T-helper 2 cell treated with Interferon-gamma antibody and Interleukin-4, amounts not matched to agents 5 μg/mL and 100 μg/mL, for 36 hours (primary cell): ENCODE measurements at regions not wholly inside any gene's neighbourhood (a gene's known extent, or its start where the extent isn't known, plus 50 kb on each side); places are given as distances from the start of the nearest gene placed in this dataset.

Experiments
- DNase-seq: peaks from one replicate; pipeline ENCODE4 v3.0.0; 2021; ENCODE audit warnings: low spot score
- H3K27ac Mint-ChIP-seq: one replicate; pipeline ENCODE4 v1.8.0; 2021; ENCODE audit warnings: mild to moderate bottlenecking, mixed read lengths
- H3K27me3 Mint-ChIP-seq: one replicate; pipeline ENCODE4 v1.8.0; 2021; ENCODE audit warnings: low read depth, mixed read lengths
- H3K36me3 Mint-ChIP-seq: one replicate; pipeline ENCODE4 v1.8.0; 2021; ENCODE audit warnings: low read depth, mixed read lengths
- H3K4me1 Mint-ChIP-seq: one replicate; pipeline ENCODE4 v1.8.0; 2021; ENCODE audit warnings: low read depth, mixed read lengths
- H3K4me3 Mint-ChIP-seq: one replicate; pipeline ENCODE4 v1.8.0; 2022; ENCODE audit warnings: mild to moderate bottlenecking, moderate library complexity, mixed read lengths
- H3K9me3 Mint-ChIP-seq: one replicate; pipeline ENCODE4 v1.8.0; 2021; ENCODE audit warnings: mixed read lengths

DNA sequence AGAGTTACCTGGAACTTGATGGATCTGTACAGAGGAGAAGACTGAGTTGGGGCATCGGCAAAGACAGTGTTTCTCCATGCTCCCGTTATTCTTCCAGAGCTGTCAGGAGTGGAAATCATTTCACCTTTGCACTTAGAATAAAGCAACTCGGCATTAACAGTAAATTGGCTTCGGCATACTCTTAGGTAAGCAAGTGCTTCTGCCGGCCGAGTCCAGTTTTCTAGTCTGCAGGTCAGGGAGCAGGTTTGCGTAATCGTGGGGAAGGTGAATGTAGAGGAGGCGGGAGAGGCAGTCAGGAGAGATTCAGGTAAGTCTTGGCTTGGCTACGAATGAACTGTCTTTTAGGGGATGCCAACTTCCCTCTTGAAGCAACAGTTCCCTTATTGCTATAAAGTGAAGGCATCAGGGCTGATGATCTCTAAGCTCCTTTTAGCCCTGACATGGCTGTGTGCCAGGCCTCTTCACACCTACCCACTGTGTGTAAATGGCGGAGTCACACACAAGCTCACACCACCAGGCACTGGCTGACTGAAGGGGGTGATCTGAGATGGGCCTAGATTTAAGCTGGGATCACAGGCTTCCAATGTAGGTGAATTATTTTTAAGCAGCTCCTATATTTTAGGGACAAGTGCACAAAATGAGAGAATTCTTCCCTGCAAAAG, 127.1 kb downstream of the GATA3 start:
- H3K27me3 Mint-ChIP-seq: no peaks in the 10 kb centered on the region
- no peak for DNase-seq
- H3K4me1 Mint-ChIP-seq: peaks cover 16% of the 10 kb centered on the region
- peaks cover 3% of the 10 kb centered on the region for H3K36me3 Mint-ChIP-seq
- no peak overlapping the region for H3K27ac Mint-ChIP-seq
- no peak overlapping the region for H3K4me3 Mint-ChIP-seq
- no peaks in the 10 kb centered on the region for H3K9me3 Mint-ChIP-seq

DNA sequence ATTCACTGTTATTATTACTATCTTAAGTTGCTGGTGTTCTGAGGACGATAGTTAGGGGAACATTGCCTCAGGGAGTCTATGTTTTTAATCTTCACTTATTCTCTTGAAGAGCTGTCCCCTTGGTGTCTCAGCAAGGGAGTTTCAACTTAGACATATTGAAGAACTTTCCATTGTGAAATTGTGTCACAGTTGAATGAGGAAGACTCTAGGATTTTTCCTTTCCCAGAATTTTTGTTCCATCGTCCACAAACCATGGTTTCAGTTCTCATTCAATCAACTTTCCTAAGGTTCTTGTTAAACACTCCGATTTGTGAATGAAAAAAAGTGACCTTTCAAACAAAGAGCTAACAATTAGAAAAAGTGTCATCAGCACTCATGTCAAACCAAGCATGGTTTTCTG, 128.3 kb downstream of the GATA3 start:
- Mint-ChIP-seq H3K27ac (no peak overlapping the region), H3K4me1 (peaks cover 18% of the 10 kb centered on the region), H3K27me3 (no peaks in the 10 kb centered on the region), H3K36me3 (peaks cover 3% of the 10 kb centered on the region), H3K4me3 (peak overlapping the region; percentile 22), H3K9me3 (no peaks in the 10 kb centered on the region)
- no peak for DNase-seq

- Mint-ChIP-seq H3K27me3 (no peaks in the 10 kb centered on the region), H3K27ac (peak overlapping the region; percentile 46), H3K4me1 (peaks cover 22% of the 10 kb centered on the region), H3K9me3 (no peaks in the 10 kb centered on the region), H3K36me3 (peaks cover 3% of the 10 kb centered on the region), H3K4me3 (peak overlapping the region; percentile 22)
- DNase-seq: peak; percentile 16
Observed at GRCh38 chr10:8183241-8183704, 128.8 kb downstream of the GATA3 start.

DNA sequence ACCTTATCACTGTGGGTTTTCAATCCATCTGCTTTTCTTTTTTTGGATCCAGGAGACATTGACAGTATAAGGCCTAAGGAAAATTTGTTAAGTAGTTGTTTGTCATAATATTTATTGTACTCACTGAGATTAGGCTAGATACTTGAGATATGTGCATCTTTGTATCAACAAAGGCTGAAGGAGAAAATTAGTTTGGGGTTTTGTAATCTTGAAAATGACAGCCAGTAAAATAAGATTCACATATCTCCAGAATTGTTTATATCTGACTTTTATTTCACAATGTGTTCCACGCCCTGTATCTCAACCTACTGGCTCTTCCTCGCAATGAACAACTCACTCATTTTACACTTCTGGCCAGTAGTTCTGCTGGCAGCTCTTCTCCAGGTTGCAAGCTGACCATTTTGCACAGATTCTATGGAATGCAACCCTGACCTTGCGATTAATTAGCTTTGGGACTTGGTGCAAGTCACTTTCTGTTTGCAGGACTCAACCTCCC, 132.7 kb downstream of the GATA3 start:
- H3K4me3 Mint-ChIP-seq: no peak overlapping the region
- H3K27me3 Mint-ChIP-seq: peaks cover 9% of the 10 kb centered on the region
- peaks cover 33% of the 10 kb centered on the region for H3K4me1 Mint-ChIP-seq
- H3K27ac Mint-ChIP-seq: no peak overlapping the region
- H3K36me3 Mint-ChIP-seq: peaks cover 5% of the 10 kb centered on the region
- no peaks in the 10 kb centered on the region for H3K9me3 Mint-ChIP-seq
- DNase-seq: no peak

- H3K27me3 Mint-ChIP-seq: peaks cover 9% of the 10 kb centered on the region
- no peak for DNase-seq
- no peak overlapping the region for H3K27ac Mint-ChIP-seq
- peaks cover 21% of the 10 kb centered on the region for H3K4me1 Mint-ChIP-seq
- no peaks in the 10 kb centered on the region for H3K9me3 Mint-ChIP-seq
- peaks cover 5% of the 10 kb centered on the region for H3K36me3 Mint-ChIP-seq
- no peak overlapping the region for H3K4me3 Mint-ChIP-seq
Observed at GRCh38 chr10:8189458-8189857, 135.0 kb downstream of the GATA3 start.

DNA sequence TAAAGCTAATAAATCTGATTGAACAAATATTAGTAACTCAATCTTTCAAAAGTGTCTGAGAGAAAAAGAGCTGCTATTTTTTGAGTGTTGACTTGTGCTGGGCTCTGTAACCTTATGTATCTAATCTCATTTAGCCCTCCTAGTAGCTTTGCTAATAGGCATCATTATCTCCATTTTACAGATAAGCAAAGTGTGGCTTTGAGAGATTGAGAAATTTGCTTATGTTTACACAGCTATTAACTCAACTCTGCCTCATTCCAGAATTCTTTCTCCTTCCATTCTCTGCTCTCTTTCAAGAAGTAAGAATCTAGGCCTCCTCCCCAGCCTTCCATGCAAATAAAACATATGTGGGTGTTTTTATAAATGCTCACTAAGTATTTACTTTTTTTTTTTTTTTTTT, 137.8 kb downstream of the GATA3 start:
- H3K27ac Mint-ChIP-seq: no peak overlapping the region
- H3K4me3 Mint-ChIP-seq: no peak overlapping the region
- H3K9me3 Mint-ChIP-seq: no peaks in the 10 kb centered on the region
- peaks cover 9% of the 10 kb centered on the region for H3K27me3 Mint-ChIP-seq
- peaks cover 19% of the 10 kb centered on the region for H3K4me1 Mint-ChIP-seq
- DNase-seq: no peak
- H3K36me3 Mint-ChIP-seq: peaks cover 2% of the 10 kb centered on the region

DNA sequence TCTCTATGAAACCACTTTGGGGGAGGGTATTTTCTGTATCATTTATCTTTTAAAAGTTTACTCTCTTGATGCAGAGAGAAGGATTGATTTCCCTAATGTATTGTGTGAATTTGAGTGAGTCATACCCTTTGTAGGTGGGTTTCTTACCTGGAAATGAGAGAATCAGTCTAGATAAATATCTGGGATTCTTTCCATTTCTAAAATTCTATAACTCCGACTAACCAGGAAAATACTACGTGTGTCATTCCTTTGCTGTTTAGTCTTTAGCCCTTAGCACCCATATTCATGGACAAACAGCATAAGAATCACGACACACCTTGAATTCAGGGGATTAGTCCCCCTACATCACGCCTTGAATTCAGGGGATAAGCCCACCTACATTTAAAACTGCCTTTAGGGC, 139.1 kb downstream of the GATA3 start:
- Mint-ChIP-seq H3K27ac (no peak overlapping the region), H3K4me3 (no peak overlapping the region), H3K9me3 (no peaks in the 10 kb centered on the region), H3K27me3 (peaks cover 9% of the 10 kb centered on the region), H3K36me3 (peaks cover 2% of the 10 kb centered on the region), H3K4me1 (peaks cover 12% of the 10 kb centered on the region)
- DNase-seq: no peak

DNA sequence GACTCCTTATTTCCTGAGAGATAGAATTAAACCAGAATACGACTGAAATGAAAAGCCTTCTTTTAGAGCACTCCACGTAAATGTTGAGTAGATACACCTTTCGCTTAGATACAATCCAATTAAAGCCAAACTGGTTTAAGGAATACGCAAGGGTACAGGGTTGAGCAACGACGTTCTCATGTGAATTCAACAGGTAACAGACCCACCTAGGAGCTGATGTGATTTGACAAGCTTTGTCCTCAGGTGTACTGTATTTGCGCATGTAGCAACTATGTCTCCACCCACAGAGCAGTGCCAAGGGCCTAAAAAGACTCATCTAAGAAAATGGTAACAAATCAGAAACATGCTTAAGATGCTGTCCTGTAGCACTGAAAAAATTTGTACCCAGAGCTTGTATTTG, 139.6 kb downstream of the GATA3 start:
- Mint-ChIP-seq H3K4me1 (peaks cover 9% of the 10 kb centered on the region), H3K27me3 (peaks cover 7% of the 10 kb centered on the region), H3K36me3 (no peaks in the 10 kb centered on the region), H3K27ac (no peak overlapping the region), H3K9me3 (no peaks in the 10 kb centered on the region), H3K4me3 (no peak overlapping the region)
- no peak for DNase-seq

DNA sequence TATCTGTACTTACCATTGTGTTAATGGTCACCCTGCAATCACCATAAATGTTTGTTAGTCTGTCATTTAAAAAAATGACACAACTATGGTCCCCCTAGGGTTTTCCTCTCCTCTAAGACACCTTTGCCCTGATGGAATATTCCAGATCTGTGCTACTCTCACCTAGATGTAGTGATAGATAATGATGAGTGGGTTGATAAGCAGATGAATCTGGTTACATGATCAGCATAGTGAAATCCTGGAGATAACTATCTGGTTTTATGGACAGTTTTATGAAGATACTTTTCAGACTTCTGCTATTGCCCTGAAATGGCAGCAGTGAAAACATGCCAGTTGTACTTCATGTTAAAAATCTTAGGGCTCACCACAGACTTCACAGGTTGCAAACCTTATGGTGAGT, 152.4 kb downstream of the GATA3 start:
- Mint-ChIP-seq H3K4me1 (peaks cover 10% of the 10 kb centered on the region), H3K4me3 (no peak overlapping the region), H3K36me3 (peaks cover 6% of the 10 kb centered on the region), H3K9me3 (peaks cover 11% of the 10 kb centered on the region), H3K27me3 (peaks cover 2% of the 10 kb centered on the region), H3K27ac (no peak overlapping the region)
- no peak for DNase-seq

GRCh38 chr10:8211631-8212030, 157.1 kb downstream of the GATA3 start:
- Mint-ChIP-seq H3K36me3 (peaks cover 21% of the 10 kb centered on the region), H3K9me3 (peaks cover 18% of the 10 kb centered on the region), H3K4me1 (peaks cover 35% of the 10 kb centered on the region), H3K4me3 (no peak overlapping the region), H3K27ac (no peak overlapping the region), H3K27me3 (no peaks in the 10 kb centered on the region)
- no peak for DNase-seq

GRCh38 chr10:8213735-8214134, 159.2 kb downstream of the GATA3 start:
- Mint-ChIP-seq H3K4me3 (peak overlapping the region; percentile 4), H3K27ac (peak overlapping the region; percentile 5), H3K4me1 (peaks cover 41% of the 10 kb centered on the region)

DNA sequence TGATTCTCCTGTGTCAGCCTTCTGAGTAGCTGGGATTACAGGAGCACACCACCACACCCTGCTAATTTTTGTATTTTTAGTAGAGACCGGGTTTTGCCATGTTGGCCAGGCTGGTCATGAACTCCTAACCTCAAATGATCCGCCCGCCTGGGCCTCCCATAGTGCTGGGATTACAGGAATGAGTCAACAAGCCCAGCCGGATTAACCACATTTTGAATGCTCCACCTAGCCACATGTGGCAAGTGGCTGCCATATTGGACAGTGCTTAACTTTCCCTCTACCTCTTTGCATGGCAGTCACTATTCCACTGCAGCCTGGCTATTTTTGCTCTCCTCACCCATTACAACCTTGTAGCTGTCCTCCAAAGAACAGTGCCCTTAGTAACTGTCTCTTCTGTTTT, 160.1 kb downstream of the GATA3 start:
- DNase-seq: no peak
- Mint-ChIP-seq H3K36me3 (peaks cover 27% of the 10 kb centered on the region), H3K27ac (peak overlapping the region; percentile 28), H3K9me3 (peaks cover 24% of the 10 kb centered on the region), H3K27me3 (no peaks in the 10 kb centered on the region), H3K4me3 (no peak overlapping the region), H3K4me1 (peaks cover 41% of the 10 kb centered on the region)

More at GRCh38 chr10:8213735-8214134, 159.2 kb downstream of the GATA3 start:
- DNase-seq: no peak
- Mint-ChIP-seq H3K27me3 (no peaks in the 10 kb centered on the region), H3K9me3 (peaks cover 22% of the 10 kb centered on the region), H3K36me3 (peaks cover 25% of the 10 kb centered on the region)

GRCh38 chr10:8216893-8217292, 162.4 kb downstream of the GATA3 start:
- no peak overlapping the region for H3K27ac Mint-ChIP-seq
- H3K4me1 Mint-ChIP-seq: peaks cover 41% of the 10 kb centered on the region
- DNase-seq: no peak
- H3K27me3 Mint-ChIP-seq: no peaks in the 10 kb centered on the region
- H3K36me3 Mint-ChIP-seq: peaks cover 27% of the 10 kb centered on the region
- H3K9me3 Mint-ChIP-seq: peaks cover 19% of the 10 kb centered on the region
- H3K4me3 Mint-ChIP-seq: no peak overlapping the region

DNA sequence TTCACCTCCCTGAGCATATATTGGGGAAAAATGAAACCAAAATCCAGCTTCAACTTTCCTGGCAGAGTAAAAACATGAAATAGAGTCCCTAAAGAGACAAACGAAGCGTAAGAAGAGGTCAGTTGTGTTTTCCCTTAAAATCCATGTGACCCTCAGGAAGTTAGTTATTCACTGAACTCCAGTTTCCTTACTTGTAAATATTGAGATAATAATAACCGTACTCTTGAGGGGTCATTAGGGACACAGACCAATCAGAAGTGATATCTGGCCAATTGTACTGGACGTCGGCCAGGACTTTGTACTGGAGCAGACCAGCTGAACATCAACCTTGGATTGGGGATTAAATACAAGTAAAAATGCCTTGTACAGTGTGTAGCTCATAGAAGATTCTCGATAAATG, 167.0 kb downstream of the GATA3 start:
- no peaks in the 10 kb centered on the region for H3K27me3 Mint-ChIP-seq
- peaks cover 10% of the 10 kb centered on the region for H3K9me3 Mint-ChIP-seq
- H3K36me3 Mint-ChIP-seq: peaks cover 9% of the 10 kb centered on the region
- no peak overlapping the region for H3K4me3 Mint-ChIP-seq
- no peak for DNase-seq
- no peak overlapping the region for H3K27ac Mint-ChIP-seq
- peaks cover 25% of the 10 kb centered on the region for H3K4me1 Mint-ChIP-seq

DNA sequence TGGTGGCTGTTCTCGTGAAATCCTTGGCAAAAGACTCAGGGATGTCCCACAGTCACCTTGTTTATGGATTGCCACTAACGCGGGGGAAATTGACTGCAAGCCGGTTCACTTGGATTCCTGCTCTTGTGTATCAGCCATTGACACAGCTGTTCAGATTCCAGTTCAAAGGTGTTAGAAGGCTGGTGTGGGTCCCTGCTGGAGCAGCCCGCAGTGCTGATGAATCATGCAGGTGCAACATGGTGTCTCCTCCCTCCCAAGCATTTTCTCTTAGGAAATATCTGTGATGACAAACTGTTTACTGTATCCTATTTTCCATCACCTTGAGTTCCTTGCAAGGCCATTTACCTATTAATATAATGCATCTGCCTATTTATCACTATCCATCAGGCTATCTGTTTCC, 170.1 kb downstream of the GATA3 start:
- Mint-ChIP-seq H3K27me3 (no peaks in the 10 kb centered on the region), H3K9me3 (no peaks in the 10 kb centered on the region), H3K4me1 (peaks cover 27% of the 10 kb centered on the region), H3K4me3 (no peak overlapping the region), H3K27ac (no peak overlapping the region), H3K36me3 (no peaks in the 10 kb centered on the region)
- DNase-seq: no peak
